Large intestine (tissue), 3 donors: ENCODE measurements at regions not wholly inside any gene's neighbourhood (a gene's known extent, or its start where the extent isn't known, plus 50 kb on each side); places are given as distances from the start of the nearest gene placed in this dataset.

ENCODE experiments used
- DNase-seq, 2 donors: peaks; one replicate each; pipeline versions ENCODE4 v3.0.0 to v3.0.0-alpha.2; 2013
- H3K27ac ChIP-seq: one replicate; pipeline ENCODE4 v1.5.1; 2013; ENCODE audit warnings: low read length
- H3K27me3 ChIP-seq: 2 replicates; pipeline ENCODE4 v1.6.1; 2013; ENCODE audit warnings: low read length; ENCODE audit not compliant: control insufficient read depth, insufficient read depth
- H3K36me3 ChIP-seq: 2 replicates; pipeline ENCODE4 v1.6.1; 2013; ENCODE audit warnings: low read length; ENCODE audit not compliant: control insufficient read depth, insufficient read depth
- H3K4me1 ChIP-seq: one replicate; pipeline ENCODE4 v1.6.1; 2013; ENCODE audit warnings: low read length; ENCODE audit not compliant: control insufficient read depth, insufficient read depth
- H3K4me3 ChIP-seq: one replicate; pipeline ENCODE4 v1.5.1; 2013; ENCODE audit warnings: low read length
- H3K9me3 ChIP-seq: one replicate; pipeline ENCODE4 v1.6.1; 2013; ENCODE audit warnings: mild to moderate bottlenecking, low read depth, low read length, moderate library complexity; ENCODE audit not compliant: control insufficient read depth
- WGBS: methylation state at CpG from one replicate; pipeline ENCODE4 v1.1.5; 2013; ENCODE audit warnings: low lambda C conversion rate; ENCODE audit not compliant: insufficient coverage; 5-methylcytosine and 5-hydroxymethylcytosine counted together

- DNase-seq: no peak
- no peaks in the 10 kb centered on the region for H3K36me3 ChIP-seq
- H3K27ac ChIP-seq: no peak overlapping the region
- no peaks in the 10 kb centered on the region for H3K4me1 ChIP-seq
- H3K9me3 ChIP-seq: no peaks in the 10 kb centered on the region
- WGBS: 80% methylated on average over 7 of the region's 10 CpGs
- H3K4me3 ChIP-seq: no peak overlapping the region
- no peaks in the 10 kb centered on the region for H3K27me3 ChIP-seq
Measured at GRCh38 chr2:223251656-223252229, 199.8 kb downstream of the KCNE4 start.

GRCh38 chr2:223260681-223261080 lies 208.7 kb downstream of the KCNE4 start:
- no peak overlapping the region for H3K4me3 ChIP-seq
- H3K27ac ChIP-seq: no peak overlapping the region

GRCh38 chr2:223262946-223263345 lies 211.0 kb downstream of the KCNE4 start:
- no CpG with 5 or more reads among the region's 6 CpGs for WGBS
- Histone ChIP-seq H3K27me3 (no peaks in the 10 kb centered on the region), H3K27ac (no peak overlapping the region), H3K4me3 (no peak overlapping the region), H3K4me1 (no peaks in the 10 kb centered on the region), H3K36me3 (no peaks in the 10 kb centered on the region), H3K9me3 (no peaks in the 10 kb centered on the region)
- no peak for DNase-seq

More at GRCh38 chr2:223260681-223261080, 208.7 kb downstream of the KCNE4 start:
- H3K4me1 ChIP-seq: no peaks in the 10 kb centered on the region
- WGBS: 100% methylated on average over 1 of the region's 2 CpGs
- no peaks in the 10 kb centered on the region for H3K9me3 ChIP-seq
- DNase-seq: no peak
- H3K36me3 ChIP-seq: no peaks in the 10 kb centered on the region
- no peaks in the 10 kb centered on the region for H3K27me3 ChIP-seq

GRCh38 chr2:223264541-223265193 lies 212.7 kb downstream of the KCNE4 start:
- no peaks in the 10 kb centered on the region for H3K4me1 ChIP-seq

GRCh38 chr2:223267160-223267951 lies 215.4 kb downstream of the KCNE4 start:
- 78% methylated on average over 3 of the region's 6 CpGs for WGBS
- H3K9me3 ChIP-seq: no peaks in the 10 kb centered on the region
- no peaks in the 10 kb centered on the region for H3K4me1 ChIP-seq
- no peak overlapping the region for H3K27ac ChIP-seq
- H3K27me3 ChIP-seq: no peaks in the 10 kb centered on the region
- DNase-seq: no peak
- no peak overlapping the region for H3K4me3 ChIP-seq
- H3K36me3 ChIP-seq: no peaks in the 10 kb centered on the region

More at GRCh38 chr2:223264541-223265193, 212.7 kb downstream of the KCNE4 start:
- no peaks in the 10 kb centered on the region for H3K9me3 ChIP-seq
- H3K27me3 ChIP-seq: no peaks in the 10 kb centered on the region
- H3K36me3 ChIP-seq: no peaks in the 10 kb centered on the region
- H3K27ac ChIP-seq: no peak overlapping the region
- no peak overlapping the region for H3K4me3 ChIP-seq
- WGBS: no CpG with 5 or more reads among the region's 2 CpGs
- no peak for DNase-seq

- no peaks in the 10 kb centered on the region for H3K27me3 ChIP-seq
- H3K4me1 ChIP-seq: no peaks in the 10 kb centered on the region
- WGBS: no CpG with 5 or more reads among the region's 1 CpG
- DNase-seq: no peak
- H3K9me3 ChIP-seq: no peaks in the 10 kb centered on the region
- no peaks in the 10 kb centered on the region for H3K36me3 ChIP-seq
- H3K4me3 ChIP-seq: no peak overlapping the region
- H3K27ac ChIP-seq: no peak overlapping the region
Measured at GRCh38 chr2:223269386-223269785, 217.4 kb downstream of the KCNE4 start.

GRCh38 chr2:223270548-223270947 lies 218.6 kb downstream of the KCNE4 start:
- no peak for DNase-seq
- Histone ChIP-seq H3K9me3 (no peaks in the 10 kb centered on the region), H3K27ac (no peak overlapping the region), H3K4me1 (no peaks in the 10 kb centered on the region), H3K36me3 (no peaks in the 10 kb centered on the region), H3K4me3 (no peak overlapping the region), H3K27me3 (no peaks in the 10 kb centered on the region)
- WGBS: no CpG with 5 or more reads among the region's 5 CpGs

- no peak for DNase-seq
- Histone ChIP-seq H3K27me3 (no peaks in the 10 kb centered on the region), H3K9me3 (no peaks in the 10 kb centered on the region), H3K36me3 (no peaks in the 10 kb centered on the region), H3K27ac (no peak overlapping the region), H3K4me1 (no peaks in the 10 kb centered on the region), H3K4me3 (no peak overlapping the region)
Measured at GRCh38 chr2:223273995-223274394, 222.0 kb downstream of the KCNE4 start.

- no peaks in the 10 kb centered on the region for H3K4me1 ChIP-seq
- DNase-seq: no peak
- H3K4me3 ChIP-seq: no peak overlapping the region
- H3K9me3 ChIP-seq: no peaks in the 10 kb centered on the region
- no peaks in the 10 kb centered on the region for H3K27me3 ChIP-seq
- no peaks in the 10 kb centered on the region for H3K36me3 ChIP-seq
- no peak overlapping the region for H3K27ac ChIP-seq
Measured at GRCh38 chr2:223282221-223282620, 230.2 kb downstream of the KCNE4 start.

GRCh38 chr2:223283329-223283728 lies 231.3 kb downstream of the KCNE4 start:
- Histone ChIP-seq H3K4me1 (no peaks in the 10 kb centered on the region), H3K27ac (no peak overlapping the region), H3K4me3 (no peak overlapping the region), H3K36me3 (no peaks in the 10 kb centered on the region), H3K9me3 (no peaks in the 10 kb centered on the region), H3K27me3 (no peaks in the 10 kb centered on the region)
- no peak for DNase-seq
- WGBS: no CpG with 5 or more reads among the region's 2 CpGs
